ENCODE measurements at regions not wholly inside any gene's neighbourhood (a gene's known extent, or its start where the extent isn't known, plus 50 kb on each side); places are given as distances from the start of the nearest gene placed in this dataset.

DNA sequence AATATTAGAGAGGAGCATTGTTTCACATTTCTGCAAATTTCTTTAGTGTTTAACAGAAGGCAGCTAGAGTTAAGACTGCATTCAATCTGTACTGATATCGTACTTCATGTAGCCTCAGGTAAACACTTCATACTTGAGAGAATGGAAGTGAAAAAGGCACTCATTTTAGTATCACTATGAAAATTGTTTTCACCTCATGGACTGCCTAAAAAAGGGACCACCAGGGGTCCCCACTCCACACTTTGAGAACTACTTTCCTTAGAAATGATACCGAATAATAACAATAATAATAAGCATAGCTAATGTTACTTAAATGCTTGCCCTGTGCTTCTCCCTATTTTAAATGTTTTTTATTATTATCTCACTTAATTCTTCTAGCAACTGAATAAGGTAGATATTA lies 95.1 kb downstream of the BLID start:
- H3K27me3 ChIP-seq, result no peaks in the 10 kb centered on the region
- intact Hi-C loops (cut with DNase I; ENCODE audit: low total_unique reads), result no loop called here
- DNase-seq, result peak; percentile 37
- peaks cover 11% of the 10 kb centered on the region for H3K4me1 ChIP-seq
- no peak overlapping the region for H3K4me3 ChIP-seq
- TF ChIP-seq POLR2A (IDR thresholded peaks at IDR 0.05), result no peak
- TF ChIP-seq, protein P1, sequence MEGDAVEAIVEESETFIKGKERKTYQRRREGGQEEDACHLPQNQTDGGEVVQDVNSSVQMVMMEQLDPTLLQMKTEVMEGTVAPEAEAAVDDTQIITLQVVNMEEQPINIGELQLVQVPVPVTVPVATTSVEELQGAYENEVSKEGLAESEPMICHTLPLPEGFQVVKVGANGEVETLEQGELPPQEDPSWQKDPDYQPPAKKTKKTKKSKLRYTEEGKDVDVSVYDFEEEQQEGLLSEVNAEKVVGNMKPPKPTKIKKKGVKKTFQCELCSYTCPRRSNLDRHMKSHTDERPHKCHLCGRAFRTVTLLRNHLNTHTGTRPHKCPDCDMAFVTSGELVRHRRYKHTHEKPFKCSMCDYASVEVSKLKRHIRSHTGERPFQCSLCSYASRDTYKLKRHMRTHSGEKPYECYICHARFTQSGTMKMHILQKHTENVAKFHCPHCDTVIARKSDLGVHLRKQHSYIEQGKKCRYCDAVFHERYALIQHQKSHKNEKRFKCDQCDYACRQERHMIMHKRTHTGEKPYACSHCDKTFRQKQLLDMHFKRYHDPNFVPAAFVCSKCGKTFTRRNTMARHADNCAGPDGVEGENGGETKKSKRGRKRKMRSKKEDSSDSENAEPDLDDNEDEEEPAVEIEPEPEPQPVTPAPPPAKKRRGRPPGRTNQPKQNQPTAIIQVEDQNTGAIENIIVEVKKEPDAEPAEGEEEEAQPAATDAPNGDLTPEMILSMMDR (IDR thresholded peaks at IDR 0.05), result peak in 2 of 3 experiments; percentile 35 to 49
- H3K27ac ChIP-seq, result no peak overlapping the region
- WGBS, 2 donors, result 63 to 72% methylated on average over 2 of the region's 2 CpGs
- no peaks in the 10 kb centered on the region for H3K36me3 ChIP-seq (ENCODE audit: low read depth, missing control alignments)
- H3K9me3 ChIP-seq, result no peaks in the 10 kb centered on the region

DNA sequence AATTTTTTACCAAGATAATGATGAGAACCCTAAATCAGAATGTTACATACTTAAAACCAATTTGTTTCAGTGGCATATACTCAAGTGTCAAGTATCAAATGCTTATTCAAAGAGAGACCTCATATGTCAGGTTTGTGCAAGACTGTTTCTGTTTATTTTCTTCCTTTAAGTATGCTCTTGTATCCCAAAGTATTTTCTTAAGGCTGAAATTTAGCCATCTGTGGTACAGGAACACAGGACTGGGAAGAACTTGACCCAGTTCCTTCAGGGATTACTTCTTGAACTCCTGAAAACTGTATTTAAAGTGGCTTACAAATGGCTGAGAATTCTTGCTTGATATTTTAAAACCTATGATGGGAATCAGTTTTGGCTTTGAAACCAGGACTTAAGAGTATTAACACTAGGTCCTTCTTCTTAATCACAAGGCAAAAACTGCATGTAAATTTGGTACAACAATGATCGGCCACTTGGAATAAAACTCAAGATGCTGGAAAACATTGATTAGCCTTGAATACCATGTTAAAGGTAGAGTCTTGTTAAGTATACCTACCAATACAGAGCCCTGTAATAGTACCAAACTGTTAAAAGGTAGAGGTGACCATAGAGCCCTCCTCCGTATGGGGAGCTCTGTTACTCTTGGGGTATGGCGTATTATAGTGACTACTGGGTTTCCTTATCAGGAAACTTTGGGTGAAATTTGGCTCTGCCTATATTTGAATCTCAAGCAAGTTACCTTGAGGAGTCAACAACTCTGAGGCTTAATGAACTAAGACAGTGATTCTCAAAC lies 95.9 kb downstream of the BLID start:
- 84 to 92% methylated on average over 3 of the region's 3 CpGs for WGBS, 2 donors
- TF ChIP-seq, protein P1 (IDR thresholded peaks at IDR 0.05), result no peak
- TF ChIP-seq POLR2A (IDR thresholded peaks at IDR 0.05), result no peak
- peaks cover 11% of the 10 kb centered on the region for H3K4me1 ChIP-seq
- H3K4me3 ChIP-seq, result no peak overlapping the region
- H3K27me3 ChIP-seq, result no peaks in the 10 kb centered on the region
- H3K27ac ChIP-seq, result no peak overlapping the region
- H3K36me3 ChIP-seq (ENCODE audit: low read depth, missing control alignments), result no peaks in the 10 kb centered on the region
- no peak for DNase-seq
- intact Hi-C loops (cut with DNase I; ENCODE audit: low total_unique reads), result no loop called here
- H3K9me3 ChIP-seq, result no peaks in the 10 kb centered on the region

DNA sequence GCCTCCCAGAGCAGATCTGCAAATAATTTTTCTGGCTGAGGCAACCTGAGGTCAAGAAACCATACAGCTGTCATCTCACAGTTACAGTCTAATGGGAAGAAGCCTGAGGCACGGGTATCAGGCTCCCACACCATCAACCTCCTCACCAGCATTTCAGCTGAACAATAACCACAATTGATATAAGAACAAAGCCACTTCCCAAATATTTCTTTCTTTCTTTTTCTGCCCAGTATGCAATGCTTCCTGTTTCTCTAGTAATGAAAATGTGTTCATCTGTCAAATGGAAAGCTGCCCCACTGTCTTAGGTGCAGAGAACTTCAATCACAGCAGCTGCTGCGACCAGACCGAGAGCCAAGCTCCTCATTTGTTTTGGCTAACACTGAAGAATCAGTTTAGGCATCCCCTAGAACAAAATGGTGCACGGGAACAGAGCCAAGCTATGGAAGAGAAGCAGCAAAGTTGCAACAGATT lies 108.4 kb downstream of the BLID start:
- DNase-seq, result peak; percentile 83
- peak overlapping the region; percentile 29 to 44 for H3K27ac ChIP-seq
- no peaks in the 10 kb centered on the region for H3K36me3 ChIP-seq (ENCODE audit: low read depth, missing control alignments)
- H3K27me3 ChIP-seq, result no peaks in the 10 kb centered on the region
- H3K4me1 ChIP-seq, result peaks cover 11% of the 10 kb centered on the region
- 17 to 26% methylated on average over 4 of the region's 4 CpGs for WGBS, 2 donors
- intact Hi-C loops (cut with DNase I; ENCODE audit: low total_unique reads), result no loop called here
- TF ChIP-seq POLR2A (IDR thresholded peaks at IDR 0.05), result no peak
- TF ChIP-seq, protein P1 (IDR thresholded peaks at IDR 0.05), result no peak
- no peaks in the 10 kb centered on the region for H3K9me3 ChIP-seq
- H3K4me3 ChIP-seq, result no peak overlapping the region

DNA sequence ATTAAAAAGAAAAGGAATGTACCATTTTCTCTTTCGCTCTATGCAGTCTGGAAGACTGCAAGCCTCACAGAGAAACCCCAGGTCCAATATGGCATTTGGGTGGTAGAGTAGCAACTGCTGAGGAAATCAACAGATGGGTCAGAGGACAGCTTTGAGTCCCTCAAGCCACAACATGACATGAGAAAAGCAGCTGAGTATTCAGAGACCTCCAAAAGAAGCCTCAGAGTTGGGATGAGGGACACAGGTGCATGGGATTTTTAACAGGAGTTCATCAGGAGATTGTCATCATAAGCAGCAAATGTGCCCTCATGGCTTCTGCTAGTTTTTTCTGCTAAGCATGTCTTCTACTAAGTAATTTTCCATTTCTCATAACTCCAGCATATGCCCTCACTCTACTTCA lies 111.6 kb downstream of the BLID start:
- Histone ChIP-seq H3K4me1 (peaks cover 11% of the 10 kb centered on the region), H3K4me3 (no peak overlapping the region), H3K27ac (no peak overlapping the region), H3K27me3 (no peaks in the 10 kb centered on the region), H3K36me3 (ENCODE audit: low read depth, missing control alignments) (no peaks in the 10 kb centered on the region), H3K9me3 (no peaks in the 10 kb centered on the region)
- TF ChIP-seq POLR2A (IDR thresholded peaks at IDR 0.05), result no peak
- TF ChIP-seq, protein P1 (IDR thresholded peaks at IDR 0.05), result no peak
- DNase-seq, result no peak
- 96 to 100% methylated on average over 1 of the region's 1 CpG for WGBS, 2 donors
- intact Hi-C loops (cut with DNase I; ENCODE audit: low total_unique reads), result no loop called here

DNA sequence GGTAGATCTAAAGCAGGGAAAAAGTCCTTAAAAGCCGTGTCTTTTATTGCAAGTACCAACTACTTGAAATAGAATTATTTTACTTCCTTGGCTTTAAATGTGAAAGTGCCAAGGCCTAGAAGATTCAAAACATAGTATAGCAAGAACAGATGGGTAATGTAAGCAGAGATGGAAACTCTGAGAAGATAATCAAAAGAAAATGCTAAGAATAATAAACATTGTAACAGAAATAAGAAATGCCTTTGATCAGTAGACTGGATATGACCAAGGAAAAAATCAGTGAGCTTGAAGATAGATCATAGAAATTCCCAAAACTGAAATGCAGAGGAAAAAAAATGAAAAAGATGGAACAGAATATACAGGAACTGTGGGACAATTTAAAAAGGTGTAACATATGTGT lies 113.1 kb downstream of the BLID start:
- H3K9me3 ChIP-seq, result no peaks in the 10 kb centered on the region
- H3K36me3 ChIP-seq (ENCODE audit: low read depth, missing control alignments), result no peaks in the 10 kb centered on the region
- H3K27me3 ChIP-seq, result no peaks in the 10 kb centered on the region
- WGBS, 2 donors, result 64 to 80% methylated on average over 1 of the region's 1 CpG
- no peak for TF ChIP-seq POLR2A (IDR thresholded peaks at IDR 0.05)
- TF ChIP-seq, protein P1 (IDR thresholded peaks at IDR 0.05), result no peak
- intact Hi-C loops (cut with DNase I; ENCODE audit: low total_unique reads), result no loop called here
- H3K27ac ChIP-seq, result no peak overlapping the region
- DNase-seq, result no peak
- H3K4me3 ChIP-seq, result no peak overlapping the region
- peaks cover 10% of the 10 kb centered on the region for H3K4me1 ChIP-seq

Measured in testis (tissue), 2 donors.